ENCODE measurements at regions not wholly inside any gene's neighbourhood (a gene's known extent, or its start where the extent isn't known, plus 50 kb on each side); places are given as distances from the start of the nearest gene placed in this dataset.

DNA sequence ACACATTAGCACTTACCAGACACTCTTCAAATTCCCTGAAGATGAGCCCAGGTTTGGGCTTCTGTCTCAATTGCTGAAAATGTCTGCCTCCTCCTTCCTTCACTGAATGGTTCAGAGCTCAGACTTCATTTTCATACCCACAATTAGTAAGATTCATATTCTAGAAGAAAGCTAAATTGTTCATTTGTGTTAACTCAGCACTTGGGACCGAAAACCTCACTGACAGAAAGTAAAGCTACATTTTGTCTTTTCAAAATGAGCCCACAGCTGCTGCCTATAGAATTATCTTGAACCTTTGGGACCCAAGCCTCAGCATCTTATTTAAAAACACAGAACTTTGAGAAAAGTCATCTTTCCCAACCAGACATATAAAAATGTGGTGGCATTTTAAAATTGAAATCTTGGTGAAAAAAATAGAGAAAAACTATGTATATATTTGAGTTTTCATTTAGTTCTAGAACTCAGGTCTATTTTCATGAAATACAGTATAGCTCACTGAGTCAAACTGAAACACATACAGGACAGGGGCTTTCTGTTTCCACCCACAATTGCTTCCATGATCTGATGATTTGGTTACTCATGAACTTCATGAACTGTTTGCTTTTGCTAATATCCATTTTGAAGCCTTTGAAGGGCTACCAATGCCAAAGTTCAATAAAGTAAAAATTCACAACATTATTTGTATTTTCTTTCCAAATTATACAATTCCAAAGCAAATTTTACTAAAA lies 119.1 kb upstream of the PFKP start:
- Histone ChIP-seq H3K4me1 (ENCODE audit: control insufficient read depth, insufficient read depth, low read length) (no peaks in the 10 kb centered on the region), H3K27ac (ENCODE audit: extremely low read depth, low read depth, low read length) (no peak overlapping the region), H3K4me3 (ENCODE audit: low read depth, low read length) (no peak overlapping the region), H3K36me3 (ENCODE audit: control insufficient read depth in 2 of 2, insufficient read depth in 1 of 2, low read length in 2 of 2) (no peaks in the 10 kb centered on the region), H3K9me3 (ENCODE audit: control insufficient read depth, insufficient read depth, low read depth, low read length) (no peaks in the 10 kb centered on the region)
- ChIA-PET CTCF (interaction anchor here (1.6 to 2.3 kb wide), 2 partner anchors 21 to 95 kb away, joined by 5 to 9 read pairs; no protein-coding TSS in a partner anchor), POLR2A (no interaction called here)
- TF ChIP-seq TRIM28 (IDR thresholded peaks at IDR 0.05; ENCODE audit: borderline replicate concordance, low read length) (no peak), ZNF561 (tag by site-specific recombination; IDR thresholded peaks at IDR 0.05; ENCODE audit: borderline replicate concordance) (no peak), MYNN (tag by site-specific recombination; IDR thresholded peaks at IDR 0.05; ENCODE audit: borderline replicate concordance) (no peak), BCL11A (tag by site-specific recombination; IDR thresholded peaks at IDR 0.05; ENCODE audit: low read depth) (no peak), GLIS2 (tag by site-specific recombination; IDR thresholded peaks at IDR 0.05) (no peak), ZNF155 (tag by site-specific recombination; IDR thresholded peaks at IDR 0.05) (no peak)
- TF ChIP-seq, protein P1, sequence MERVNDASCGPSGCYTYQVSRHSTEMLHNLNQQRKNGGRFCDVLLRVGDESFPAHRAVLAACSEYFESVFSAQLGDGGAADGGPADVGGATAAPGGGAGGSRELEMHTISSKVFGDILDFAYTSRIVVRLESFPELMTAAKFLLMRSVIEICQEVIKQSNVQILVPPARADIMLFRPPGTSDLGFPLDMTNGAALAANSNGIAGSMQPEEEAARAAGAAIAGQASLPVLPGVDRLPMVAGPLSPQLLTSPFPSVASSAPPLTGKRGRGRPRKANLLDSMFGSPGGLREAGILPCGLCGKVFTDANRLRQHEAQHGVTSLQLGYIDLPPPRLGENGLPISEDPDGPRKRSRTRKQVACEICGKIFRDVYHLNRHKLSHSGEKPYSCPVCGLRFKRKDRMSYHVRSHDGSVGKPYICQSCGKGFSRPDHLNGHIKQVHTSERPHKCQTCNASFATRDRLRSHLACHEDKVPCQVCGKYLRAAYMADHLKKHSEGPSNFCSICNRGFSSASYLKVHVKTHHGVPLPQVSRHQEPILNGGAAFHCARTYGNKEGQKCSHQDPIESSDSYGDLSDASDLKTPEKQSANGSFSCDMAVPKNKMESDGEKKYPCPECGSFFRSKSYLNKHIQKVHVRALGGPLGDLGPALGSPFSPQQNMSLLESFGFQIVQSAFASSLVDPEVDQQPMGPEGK (tag by site-specific recombination; IDR thresholded peaks at IDR 0.05) = no peak

DNA sequence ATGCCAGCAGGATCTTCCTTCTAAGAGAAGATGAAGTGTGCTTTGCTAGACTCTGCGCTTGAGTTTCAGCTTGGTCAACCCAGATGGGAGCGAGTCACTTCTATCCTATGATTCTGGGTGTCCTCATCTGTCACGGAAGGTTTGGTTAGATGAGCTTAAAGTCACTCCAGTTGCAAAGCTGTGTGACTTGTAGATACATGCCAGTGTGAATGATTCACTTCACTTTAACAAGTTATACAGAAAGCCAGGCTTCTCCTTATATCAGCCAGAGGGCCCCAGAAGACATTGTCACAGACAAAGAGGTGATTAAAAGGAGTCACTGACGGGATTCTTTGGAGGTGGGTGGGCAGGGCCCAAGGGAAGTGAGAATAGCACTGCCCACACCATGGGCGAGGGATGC lies 122.6 kb upstream of the PFKP start:
- POLR2A ChIA-PET = no interaction called here
- Histone ChIP-seq H3K36me3 (ENCODE audit: control insufficient read depth in 2 of 2, insufficient read depth in 1 of 2, low read length in 2 of 2) (no peaks in the 10 kb centered on the region), H3K27ac (ENCODE audit: extremely low read depth, low read depth, low read length) (no peak overlapping the region), H3K9me3 (ENCODE audit: control insufficient read depth, insufficient read depth, low read depth, low read length) (no peaks in the 10 kb centered on the region), H3K4me1 (ENCODE audit: control insufficient read depth, insufficient read depth, low read length) (no peaks in the 10 kb centered on the region), H3K4me3 (ENCODE audit: low read depth, low read length) (no peak overlapping the region)
- no peak for TF ChIP-seq ZNF48 (tag by site-specific recombination; IDR thresholded peaks at IDR 0.05)
- TF ChIP-seq RBAK (tag by site-specific recombination; IDR thresholded peaks at IDR 0.05) = no peak
- no peak for TF ChIP-seq ZNF121 (tag by site-specific recombination; IDR thresholded peaks at IDR 0.05)
- TF ChIP-seq EGR2 (tag by site-specific recombination; IDR thresholded peaks at IDR 0.05; ENCODE audit: low read depth) = 0 out of 2 replicates have a peak, but pooled peaks have one; percentile 30
- no peak for TF ChIP-seq ZNF660 (tag by site-specific recombination; IDR thresholded peaks at IDR 0.05)
- no peak for TF ChIP-seq GLI4 (tag by site-specific recombination; IDR thresholded peaks at IDR 0.05)
- CTCF ChIA-PET = no interaction called here

- ChIA-PET POLR2A (no interaction called here), CTCF (no interaction called here)
- H3K4me3 ChIP-seq (ENCODE audit: low read depth, low read length) = no peak overlapping the region
- no peak for TF ChIP-seq KLF1 (tag by site-specific recombination; IDR thresholded peaks at IDR 0.05)
- no peak for TF ChIP-seq CTCF (tag by site-specific recombination; IDR thresholded peaks at IDR 0.05)
- TF ChIP-seq ZNF175 (tag by site-specific recombination; IDR thresholded peaks at IDR 0.05) = no peak
- no peaks in the 10 kb centered on the region for H3K36me3 ChIP-seq (ENCODE audit: control insufficient read depth in 2 of 2, insufficient read depth in 1 of 2, low read length in 2 of 2)
- H3K27ac ChIP-seq (ENCODE audit: extremely low read depth, low read depth, low read length) = no peak overlapping the region
- no peaks in the 10 kb centered on the region for H3K9me3 ChIP-seq (ENCODE audit: control insufficient read depth, insufficient read depth, low read depth, low read length)
- H3K4me1 ChIP-seq (ENCODE audit: control insufficient read depth, insufficient read depth, low read length) = no peaks in the 10 kb centered on the region
Measured at GRCh38 chr10:2943932-2944614, 123.3 kb upstream of the PFKP start.
